SK-N-SH treated with all-trans-retinoic acid at 6 μM for 48 hours (cell line): ENCODE measurements at regions not wholly inside any gene's neighbourhood (a gene's known extent, or its start where the extent isn't known, plus 50 kb on each side); places are given as distances from the start of the nearest gene placed in this dataset.

ENCODE experiments used
- ATAC-seq: fragments of 200-7000 bp; cut with Tn5 transposase; 3 replicates; pipeline ENCODE4 v1.9.1; 2020; ENCODE audit warnings: mild to moderate bottlenecking, moderate library complexity
- ARNTL ChIP-seq: fragments of 450-650 bp; formaldehyde crosslinking; IDR thresholded peaks from 2 replicates; pipeline ENCODE4 v1.5.0; 2020; ENCODE audit warnings: low read depth, mild to moderate bottlenecking, moderate library complexity, borderline replicate concordance
- BACH2 ChIP-seq: fragments of 250-450 bp; sonication (Bioruptor Pico); IDR thresholded peaks from 2 replicates; pipeline ENCODE4 v1.9.0; 2021; ENCODE audit warnings: mild to moderate bottlenecking, borderline replicate concordance
- CSDC2 ChIP-seq: fragments of 250-450 bp; sonication (Bioruptor Pico); IDR thresholded peaks from 2 replicates; pipeline ENCODE4 v1.5.0; 2020; ENCODE audit warnings: mild to moderate bottlenecking, moderate library complexity
- CSRNP3 ChIP-seq: fragments of 250-450 bp; sonication (Bioruptor Pico); IDR thresholded peaks from 2 replicates; pipeline ENCODE4 v1.5.1; 2021; ENCODE audit warnings: mild to moderate bottlenecking, moderate library complexity
- ESRRG ChIP-seq: fragments of 250-450 bp; sonication (Bioruptor Pico); IDR thresholded peaks from 2 replicates; pipeline ENCODE4 v1.6.1; 2021; ENCODE audit warnings: mild to moderate bottlenecking
- GLIS3 ChIP-seq: fragments of 250-450 bp; sonication (Bioruptor Pico); IDR thresholded peaks from 2 replicates; pipeline ENCODE4 v1.5.0; 2020; ENCODE audit warnings: mild to moderate bottlenecking, moderate library complexity
- ISL1 ChIP-seq: fragments of 250-450 bp; sonication (Bioruptor Pico); IDR thresholded peaks from 2 replicates; pipeline ENCODE4 v2.1.2; 2022; ENCODE audit warnings: mild to moderate bottlenecking, moderate library complexity
- OSR1 ChIP-seq: fragments of 250-450 bp; sonication (Bioruptor Pico); IDR thresholded peaks from 2 replicates; pipeline ENCODE4 v1.8.0; 2022; ENCODE audit warnings: moderate library complexity, mild to moderate bottlenecking, inconsistent platforms
- PATZ1 ChIP-seq: fragments of 250-450 bp; sonication (Bioruptor Pico); IDR thresholded peaks from 2 replicates; pipeline ENCODE4 v1.8.0; 2020; ENCODE audit warnings: mild to moderate bottlenecking, moderate library complexity, borderline replicate concordance
- POU6F1 ChIP-seq: fragments of 250-450 bp; sonication (Bioruptor Pico); IDR thresholded peaks from 2 replicates; pipeline ENCODE4 v1.8.0; 2021; ENCODE audit warnings: low read depth, mild to moderate bottlenecking, moderate library complexity, borderline replicate concordance
- PPARA ChIP-seq: fragments of 250-450 bp; sonication (Bioruptor Pico); IDR thresholded peaks from 2 replicates; pipeline ENCODE4 v1.5.0; 2020; ENCODE audit warnings: mild to moderate bottlenecking, borderline replicate concordance
- RARB ChIP-seq: fragments of 250-450 bp; sonication (Bioruptor Pico); IDR thresholded peaks from 2 replicates; pipeline ENCODE4 v1.8.0; 2021; ENCODE audit warnings: mild to moderate bottlenecking, moderate library complexity
- SNAI2 ChIP-seq: fragments of 250-450 bp; sonication (Bioruptor Pico); IDR thresholded peaks from 2 replicates; pipeline ENCODE4 v1.5.0; 2020; ENCODE audit warnings: mild to moderate bottlenecking, moderate library complexity
- TOX ChIP-seq: fragments of 250-450 bp; sonication (Bioruptor Pico); IDR thresholded peaks from 2 replicates; pipeline ENCODE4 v1.8.0; 2021; ENCODE audit warnings: mild to moderate bottlenecking, moderate library complexity, borderline replicate concordance
- TSHZ2 ChIP-seq: fragments of 250-450 bp; sonication (Bioruptor Pico); IDR thresholded peaks from 2 replicates; pipeline ENCODE4 v1.5.0; 2020; ENCODE audit warnings: mild to moderate bottlenecking, moderate library complexity
- ZC3H10 ChIP-seq: fragments of 250-450 bp; sonication (Bioruptor Pico); IDR thresholded peaks from 2 replicates; pipeline ENCODE4 v1.5.1; 2021; ENCODE audit warnings: mild to moderate bottlenecking, moderate library complexity
- ZFP3 ChIP-seq: fragments of 250-450 bp; sonication (Bioruptor Pico); IDR thresholded peaks from 2 replicates; pipeline ENCODE4 v1.5.0; 2020; ENCODE audit warnings: mild to moderate bottlenecking, moderate library complexity
- ZFP30 ChIP-seq: fragments of 450-650 bp; formaldehyde crosslinking; IDR thresholded peaks from 2 replicates; pipeline ENCODE4 v1.5.0; 2022; ENCODE audit warnings: mild to moderate bottlenecking, moderate library complexity
- ZNF565 ChIP-seq: fragments of 450-650 bp; formaldehyde crosslinking; conservative IDR thresholded peaks from 2 replicates; pipeline ENCODE4 v1.5.0; 2020; ENCODE audit warnings: low read depth, mild to moderate bottlenecking, moderate library complexity
- ZNF70 ChIP-seq: fragments of 450-650 bp; formaldehyde crosslinking; IDR thresholded peaks from 2 replicates; pipeline ENCODE4 v1.5.0; 2020; ENCODE audit warnings: mild to moderate bottlenecking, moderate library complexity
- ZNF8 ChIP-seq: fragments of 450-650 bp; formaldehyde crosslinking; IDR thresholded peaks from 2 replicates; pipeline ENCODE4 v1.5.0; 2020; ENCODE audit warnings: mild to moderate bottlenecking, moderate library complexity
- TF ChIP-seq, protein P1 (sequence below): fragments of 250-450 bp; sonication (Bioruptor Pico); IDR thresholded peaks from 2 replicates; pipeline ENCODE4 v1.5.1; 2020; ENCODE audit warnings: low read depth, mild to moderate bottlenecking, moderate library complexity

- no peak for ATAC-seq
- TF ChIP-seq RARB (no peak), PPARA (no peak), TSHZ2 (CRISPR knock-in tag) (no peak), ZNF565 (CRISPR knock-in tag) (no peak), ZNF8 (CRISPR knock-in tag) (no peak), GLIS3 (CRISPR knock-in tag) (no peak), OSR1 (no peak), ZFP3 (no peak), ZNF70 (CRISPR knock-in tag) (no peak), ESRRG (CRISPR knock-in tag) (no peak), ARNTL (CRISPR knock-in tag) (no peak), ZC3H10 (CRISPR knock-in tag) (no peak), ZFP30 (no peak), CSRNP3 (CRISPR knock-in tag) (no peak), POU6F1 (CRISPR knock-in tag) (no peak), TOX (no peak), SNAI2 (CRISPR knock-in tag) (no peak), PATZ1 (CRISPR knock-in tag) (no peak), ISL1 (CRISPR knock-in tag) (no peak)
- TF ChIP-seq, protein P1, sequence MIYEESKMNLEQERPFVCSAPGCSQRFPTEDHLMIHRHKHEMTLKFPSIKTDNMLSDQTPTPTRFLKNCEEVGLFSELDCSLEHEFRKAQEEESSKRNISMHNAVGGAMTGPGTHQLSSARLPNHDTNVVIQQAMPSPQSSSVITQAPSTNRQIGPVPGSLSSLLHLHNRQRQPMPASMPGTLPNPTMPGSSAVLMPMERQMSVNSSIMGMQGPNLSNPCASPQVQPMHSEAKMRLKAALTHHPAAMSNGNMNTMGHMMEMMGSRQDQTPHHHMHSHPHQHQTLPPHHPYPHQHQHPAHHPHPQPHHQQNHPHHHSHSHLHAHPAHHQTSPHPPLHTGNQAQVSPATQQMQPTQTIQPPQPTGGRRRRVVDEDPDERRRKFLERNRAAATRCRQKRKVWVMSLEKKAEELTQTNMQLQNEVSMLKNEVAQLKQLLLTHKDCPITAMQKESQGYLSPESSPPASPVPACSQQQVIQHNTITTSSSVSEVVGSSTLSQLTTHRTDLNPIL (CRISPR knock-in tag) = no peak
- TF ChIP-seq, all 23 proteins: peak for 0
Observed at GRCh38 chr3:72142028-72142427, 357.1 kb upstream of the PROK2 start.

DNA sequence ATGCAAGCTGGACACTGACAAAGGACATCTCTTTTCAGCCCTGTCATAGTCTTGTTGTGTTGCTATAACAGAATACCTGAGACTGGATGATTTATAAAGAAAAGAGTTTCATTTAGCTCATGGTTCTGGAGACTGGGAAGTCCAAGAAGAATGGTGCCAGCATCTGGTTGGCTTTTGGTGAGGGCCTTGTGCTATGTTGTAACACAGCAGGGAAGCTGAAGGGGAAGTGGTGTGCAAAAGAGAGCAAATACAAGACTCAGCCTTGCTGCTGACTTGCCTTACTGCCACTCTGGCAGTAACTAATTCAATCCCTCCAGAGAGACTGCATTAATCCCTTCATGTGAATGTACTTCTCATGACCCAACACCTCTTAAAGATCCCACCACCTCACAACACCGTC is 356.3 kb upstream of the PROK2 start:
- no peak for TF ChIP-seq OSR1
- no peak for TF ChIP-seq BACH2
- ATAC-seq = no peak

DNA sequence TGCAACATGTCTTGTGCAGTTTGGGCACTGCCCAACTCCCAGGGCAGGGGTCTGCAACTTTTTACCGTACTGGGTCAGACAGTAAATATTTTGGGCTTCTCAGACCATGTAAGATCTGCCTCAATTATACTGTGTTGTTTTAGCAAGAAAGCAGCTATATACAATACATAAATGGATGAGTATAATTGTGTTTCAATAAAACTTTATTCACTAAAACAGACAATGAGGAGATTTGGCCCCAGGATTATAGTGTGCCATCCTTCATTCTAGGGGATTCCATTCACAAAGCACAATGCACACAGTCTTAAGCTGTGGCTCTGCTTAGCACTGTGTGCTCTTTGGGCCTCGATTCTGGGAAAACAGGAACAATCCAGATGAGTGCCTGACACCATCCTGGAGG is 354.4 kb upstream of the PROK2 start:
- no peak for ATAC-seq
- TF ChIP-seq ISL1 (CRISPR knock-in tag) (no peak), ZFP30 (no peak), RARB (no peak), ZNF565 (CRISPR knock-in tag) (no peak), POU6F1 (CRISPR knock-in tag) (no peak), ARNTL (CRISPR knock-in tag) (no peak), ZNF70 (CRISPR knock-in tag) (no peak), CSDC2 (CRISPR knock-in tag) (no peak), OSR1 (no peak), BACH2 (no peak)
